C4-2B (cell line): ENCODE measurements at regions not wholly inside any gene's neighbourhood (a gene's known extent, or its start where the extent isn't known, plus 50 kb on each side); places are given as distances from the start of the nearest gene placed in this dataset.
"Not testable (repeated sequence)": the region's sequence is repeated elsewhere in the genome, so short reads cannot be mapped to it uniquely, and the experiment has no call there.

Experiments
- H3K27ac ChIP-seq: fragments of 450-650 bp; 2 replicates; pipeline ENCODE4 v1.5.1; 2017
- CTCF ChIP-seq: fragments of 450-650 bp; conservative IDR thresholded peaks from 2 replicates; pipeline ENCODE4 v1.5.1; 2017; ENCODE audit warnings: mild to moderate bottlenecking
- ZFX ChIP-seq: fragments of 450-650 bp; IDR thresholded peaks from 2 replicates; pipeline ENCODE4 v1.6.1; 2017

DNA sequence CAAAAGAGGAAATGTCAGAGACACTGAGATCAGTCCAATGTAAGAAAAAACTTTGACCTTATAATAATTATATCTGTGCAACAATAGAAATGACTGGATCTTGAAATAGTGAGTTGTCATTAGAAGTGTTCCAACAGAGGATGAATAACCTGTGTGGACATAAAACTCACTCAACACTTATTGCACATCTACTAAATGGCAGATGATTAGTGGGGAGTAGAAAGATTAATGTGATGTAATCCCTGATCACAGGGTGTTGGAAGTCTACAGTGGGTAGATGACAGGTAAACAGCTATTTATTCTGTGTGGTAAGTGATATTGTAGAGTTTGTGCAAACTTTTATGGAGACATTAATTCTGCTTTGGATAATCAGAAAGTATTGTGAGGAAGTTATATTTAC lies 177.3 kb upstream of the HMHB1 start:
- TF ChIP-seq CTCF (no peak), ZFX (no peak)

GRCh38 chr5:143629871-143630659 lies 181.9 kb upstream of the HMHB1 start:
- H3K27ac ChIP-seq = no peak overlapping the region

More for the DNA sequence above, 177.3 kb upstream of the HMHB1 start:
- H3K27ac ChIP-seq = no peak overlapping the region

GRCh38 chr5:143625048-143625447 lies 186.9 kb upstream of the HMHB1 start:
- not testable (repeated sequence) for H3K27ac ChIP-seq

More at GRCh38 chr5:143629871-143630659, 181.9 kb upstream of the HMHB1 start:
- TF ChIP-seq CTCF (no peak), ZFX (no peak)

- TF ChIP-seq ZFX (no peak), CTCF (no peak)
- no peak overlapping the region for H3K27ac ChIP-seq
Observed at GRCh38 chr5:143624465-143624864, 187.5 kb upstream of the HMHB1 start.

- H3K27ac ChIP-seq = no peak overlapping the region
- TF ChIP-seq ZFX = no peak
- no peak for TF ChIP-seq CTCF
Observed at GRCh38 chr5:143619040-143619439, 192.9 kb upstream of the HMHB1 start.

DNA sequence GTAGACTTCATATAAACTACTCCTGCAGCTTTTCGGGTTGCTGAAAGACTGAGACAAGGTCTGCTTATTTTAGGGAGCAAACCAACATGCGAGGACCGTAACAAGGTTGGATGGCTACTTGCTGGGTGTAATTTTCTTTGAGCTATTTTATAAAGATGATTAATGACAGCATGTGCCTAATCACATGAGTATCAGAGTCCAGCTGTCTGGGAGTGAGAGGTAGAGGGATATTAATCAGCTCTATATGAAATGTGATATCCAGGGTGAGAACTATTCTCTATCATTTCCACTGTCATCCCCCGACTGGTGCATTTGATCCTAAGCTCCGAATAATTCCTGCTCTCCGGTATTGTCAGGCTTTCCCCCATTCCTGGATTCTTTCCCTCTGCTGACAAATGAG lies 193.8 kb upstream of the HMHB1 start:
- no peak overlapping the region for H3K27ac ChIP-seq
- TF ChIP-seq CTCF (no peak), ZFX (no peak)

DNA sequence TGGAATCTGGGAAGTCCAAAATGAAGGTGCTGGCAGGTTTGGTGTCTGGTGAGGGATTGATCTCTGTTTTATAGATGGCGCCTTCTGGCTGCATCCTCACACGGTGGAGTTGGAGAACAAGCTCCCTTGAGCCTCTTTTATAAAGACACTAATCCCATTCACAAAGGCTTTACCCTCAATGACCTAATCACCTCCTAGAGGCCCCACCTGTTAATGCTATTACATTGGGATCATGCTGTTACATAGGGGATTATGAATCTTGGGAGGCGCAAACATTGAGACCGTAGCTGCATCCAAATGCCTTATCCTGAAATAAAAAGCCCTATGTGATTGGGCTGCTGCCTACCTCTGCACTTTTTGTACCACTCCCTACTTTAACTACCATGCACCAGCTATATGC lies 197.1 kb upstream of the HMHB1 start:
- H3K27ac ChIP-seq = no peak overlapping the region
- no peak for TF ChIP-seq CTCF
- no peak for TF ChIP-seq ZFX

DNA sequence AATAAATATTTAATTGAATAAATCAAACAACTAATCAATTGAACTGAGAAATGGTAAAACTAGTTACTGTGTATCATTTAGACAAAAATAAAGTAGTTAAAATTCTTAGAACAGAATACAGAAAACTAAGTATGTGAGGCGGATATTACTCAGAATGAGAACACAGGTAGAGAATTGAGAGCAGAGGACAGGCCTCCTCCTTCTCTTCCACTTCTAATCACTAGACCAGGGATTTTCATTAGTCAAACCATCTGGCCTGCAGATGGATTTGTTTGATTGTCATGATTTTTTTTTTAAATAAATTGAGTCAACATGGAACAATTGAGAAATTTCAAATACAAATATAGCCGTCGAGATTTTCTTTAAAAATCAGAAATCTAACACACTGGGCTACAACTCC lies 198.6 kb upstream of the HMHB1 start:
- no peak overlapping the region for H3K27ac ChIP-seq
- TF ChIP-seq CTCF = no peak
- TF ChIP-seq ZFX = no peak
